WTC11 (cell line): ENCODE measurements at regions not wholly inside any gene's neighbourhood (a gene's known extent, or its start where the extent isn't known, plus 50 kb on each side); places are given as distances from the start of the nearest gene placed in this dataset.

Experiments
- ATAC-seq: fragments of 200-7000 bp; cut with Tn5 transposase; 2 replicates; pipeline ENCODE4 v1.10.0; 2021; ENCODE audit warnings: mild to moderate bottlenecking, moderate library complexity
- CTCF ChIA-PET: fragments of 300-600 bp; sonication (Branson Sonifier 250); formaldehyde crosslinking; loops from one replicate; lab custom pipeline; 2021; ENCODE audit warnings: antibody characterized with exemption; lab: Charles Lee
- POLR2A ChIA-PET: fragments of 350-600 bp; sonication (Branson Sonifier 250); formaldehyde crosslinking; loops from one replicate; lab custom pipeline; 2021; ENCODE audit warnings: antibody characterized with exemption; lab: Charles Lee
- DNase-seq: peaks from one replicate; pipeline ENCODE4 v3.0.0; 2021; ENCODE audit warnings: low spot score
- H3K27ac Mint-ChIP-seq: 2 replicates; pipeline ENCODE4 v1.8.0; 2021; ENCODE audit warnings: mixed read lengths
- H3K27me3 Mint-ChIP-seq: 2 replicates; pipeline ENCODE4 v1.8.0; 2021; ENCODE audit warnings: low read depth, mild to moderate bottlenecking, moderate library complexity, mixed read lengths
- H3K36me3 Mint-ChIP-seq: 2 replicates; pipeline ENCODE4 v1.8.0; 2021; ENCODE audit warnings: mixed read lengths
- H3K4me1 Mint-ChIP-seq: 2 replicates; pipeline ENCODE4 v1.8.0; 2022; ENCODE audit warnings: mixed read lengths
- H3K4me3 Mint-ChIP-seq: 2 replicates; pipeline ENCODE4 v1.8.0; 2021; ENCODE audit warnings: mild to moderate bottlenecking, moderate library complexity, mixed read lengths
- H3K9me3 Mint-ChIP-seq: 2 replicates; pipeline ENCODE4 v1.8.0; 2021; ENCODE audit warnings: mixed read lengths
- CREM ChIP-seq: sonication (generic); formaldehyde crosslinking; IDR thresholded peaks from 2 replicates; pipeline ENCODE4 v1.8.1; 2022; ENCODE audit warnings: mild to moderate bottlenecking, missing genetic modification reagents, moderate library complexity
- EMX1 ChIP-seq: fragments of 250-450 bp; sonication (Bioruptor Pico); IDR thresholded peaks from 2 replicates; pipeline ENCODE4 v1.8.0; 2021; ENCODE audit warnings: mild to moderate bottlenecking
- FOXK1 ChIP-seq: sonication (generic); formaldehyde crosslinking; IDR thresholded peaks from 2 replicates; pipeline ENCODE4 v1.8.0; 2022; ENCODE audit warnings: mild to moderate bottlenecking, moderate library complexity, missing genetic modification reagents
- IRF2 ChIP-seq: sonication (generic); formaldehyde crosslinking; IDR thresholded peaks from 2 replicates; pipeline ENCODE4 v1.8.0; 2022; ENCODE audit warnings: low read depth, missing genetic modification reagents, borderline replicate concordance
- KAT7 ChIP-seq: sonication (generic); formaldehyde crosslinking; IDR thresholded peaks from 2 replicates; pipeline ENCODE4 v1.8.1; 2023; ENCODE audit warnings: missing genetic modification reagents, mild to moderate bottlenecking, borderline replicate concordance
- NFE2L1 ChIP-seq: sonication (generic); formaldehyde crosslinking; IDR thresholded peaks from 2 replicates; pipeline ENCODE4 v1.8.1; 2023; ENCODE audit warnings: missing genetic modification reagents
- NFYB ChIP-seq: sonication (generic); formaldehyde crosslinking; conservative IDR thresholded peaks from 2 replicates; pipeline ENCODE4 v1.8.0; 2022; ENCODE audit warnings: low read depth, missing genetic modification reagents
- RORB ChIP-seq: fragments of 250-450 bp; sonication (Bioruptor Pico); IDR thresholded peaks from 2 replicates; pipeline ENCODE4 v1.9.0; 2021; ENCODE audit warnings: mild to moderate bottlenecking
- SP1 ChIP-seq: sonication (generic); formaldehyde crosslinking; conservative IDR thresholded peaks from 2 replicates; pipeline ENCODE4 v1.8.1; 2022; ENCODE audit warnings: missing genetic modification reagents
- TEAD1 ChIP-seq: sonication (generic); formaldehyde crosslinking; IDR thresholded peaks from 2 replicates; pipeline ENCODE4 v1.8.0; 2022; ENCODE audit warnings: mild to moderate bottlenecking, missing genetic modification reagents
- TEAD4 ChIP-seq: sonication (generic); formaldehyde crosslinking; IDR thresholded peaks from 2 replicates; pipeline ENCODE4 v1.8.0; 2022; ENCODE audit warnings: mild to moderate bottlenecking, missing genetic modification reagents
- ZNF232 ChIP-seq: sonication (generic); formaldehyde crosslinking; IDR thresholded peaks from 2 replicates; pipeline ENCODE4 v1.8.0; 2022; ENCODE audit warnings: mild to moderate bottlenecking, missing genetic modification reagents
- ZNF416 ChIP-seq: fragments of 250-450 bp; sonication (Bioruptor Pico); IDR thresholded peaks from 2 replicates; pipeline ENCODE4 v1.9.0; 2021; ENCODE audit warnings: mild to moderate bottlenecking, inconsistent platforms
- ZNF423 ChIP-seq: fragments of 250-450 bp; sonication (Bioruptor Pico); IDR thresholded peaks from 2 replicates; pipeline ENCODE4 v2.1.2; 2022; ENCODE audit warnings: mild to moderate bottlenecking, moderate library complexity
- TF ChIP-seq, protein P1 (sequence below): sonication (generic); formaldehyde crosslinking; IDR thresholded peaks from 2 replicates; pipeline ENCODE4 v1.8.0; 2023; ENCODE audit warnings: missing genetic modification reagents, mild to moderate bottlenecking, borderline replicate concordance
- TF ChIP-seq, protein P2 (sequence below): sonication (generic); formaldehyde crosslinking; IDR thresholded peaks from 2 replicates; pipeline ENCODE4 v1.8.1; 2023; ENCODE audit warnings: mild to moderate bottlenecking, missing genetic modification reagents, moderate library complexity
- TF ChIP-seq, protein P3 (sequence below): sonication (generic); formaldehyde crosslinking; IDR thresholded peaks from 2 replicates; pipeline ENCODE4 v1.8.1; 2022; ENCODE audit warnings: mild to moderate bottlenecking, moderate library complexity, missing genetic modification reagents
- TF ChIP-seq, protein P4 (sequence below): fragments of 250-450 bp; sonication (Bioruptor Pico); IDR thresholded peaks from 2 replicates; pipeline ENCODE4 v1.8.0; 2021; ENCODE audit warnings: mild to moderate bottlenecking
- TF ChIP-seq, protein P5 (sequence below): fragments of 250-450 bp; sonication (Bioruptor Pico); conservative IDR thresholded peaks from 2 replicates; pipeline ENCODE4 v1.9.0; 2021; ENCODE audit warnings: mild to moderate bottlenecking
- TF ChIP-seq, protein P6 (sequence below): sonication (generic); formaldehyde crosslinking; IDR thresholded peaks from 2 replicates; pipeline ENCODE4 v1.8.0; 2022; ENCODE audit warnings: mild to moderate bottlenecking, missing genetic modification reagents
- TF ChIP-seq, protein P7 (sequence below): fragments of 250-450 bp; sonication (Bioruptor Pico); IDR thresholded peaks from 2 replicates; pipeline ENCODE4 v1.9.0; 2021; ENCODE audit warnings: mild to moderate bottlenecking
- TF ChIP-seq, protein P8 (sequence below): sonication (generic); formaldehyde crosslinking; IDR thresholded peaks from 2 replicates; pipeline ENCODE4 v1.8.0; 2022; ENCODE audit warnings: mild to moderate bottlenecking, missing genetic modification reagents

DNA sequence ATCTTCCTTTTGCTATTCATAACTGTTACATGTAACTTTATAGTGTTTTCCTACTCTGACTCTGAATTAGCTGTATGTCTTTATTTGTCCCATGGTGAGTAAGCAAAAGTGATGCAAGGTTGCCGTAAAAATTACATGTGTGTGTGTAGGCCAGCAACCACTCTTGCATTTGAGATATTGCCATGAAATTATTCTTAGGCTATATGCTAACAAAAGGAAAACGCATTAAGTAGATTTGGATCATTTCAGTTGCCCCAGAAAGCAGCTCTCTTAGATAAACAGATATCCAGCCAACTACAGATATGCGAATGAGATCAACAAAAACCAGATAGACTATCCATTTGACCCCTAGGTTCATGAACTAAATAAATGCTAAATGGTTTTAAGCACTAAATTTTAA is 73.6 kb downstream of the CYLC2 start:
- H3K36me3 Mint-ChIP-seq = no peaks in the 10 kb centered on the region
- ATAC-seq (no peak), DNase-seq (no peak)
- TF ChIP-seq, protein P1, sequence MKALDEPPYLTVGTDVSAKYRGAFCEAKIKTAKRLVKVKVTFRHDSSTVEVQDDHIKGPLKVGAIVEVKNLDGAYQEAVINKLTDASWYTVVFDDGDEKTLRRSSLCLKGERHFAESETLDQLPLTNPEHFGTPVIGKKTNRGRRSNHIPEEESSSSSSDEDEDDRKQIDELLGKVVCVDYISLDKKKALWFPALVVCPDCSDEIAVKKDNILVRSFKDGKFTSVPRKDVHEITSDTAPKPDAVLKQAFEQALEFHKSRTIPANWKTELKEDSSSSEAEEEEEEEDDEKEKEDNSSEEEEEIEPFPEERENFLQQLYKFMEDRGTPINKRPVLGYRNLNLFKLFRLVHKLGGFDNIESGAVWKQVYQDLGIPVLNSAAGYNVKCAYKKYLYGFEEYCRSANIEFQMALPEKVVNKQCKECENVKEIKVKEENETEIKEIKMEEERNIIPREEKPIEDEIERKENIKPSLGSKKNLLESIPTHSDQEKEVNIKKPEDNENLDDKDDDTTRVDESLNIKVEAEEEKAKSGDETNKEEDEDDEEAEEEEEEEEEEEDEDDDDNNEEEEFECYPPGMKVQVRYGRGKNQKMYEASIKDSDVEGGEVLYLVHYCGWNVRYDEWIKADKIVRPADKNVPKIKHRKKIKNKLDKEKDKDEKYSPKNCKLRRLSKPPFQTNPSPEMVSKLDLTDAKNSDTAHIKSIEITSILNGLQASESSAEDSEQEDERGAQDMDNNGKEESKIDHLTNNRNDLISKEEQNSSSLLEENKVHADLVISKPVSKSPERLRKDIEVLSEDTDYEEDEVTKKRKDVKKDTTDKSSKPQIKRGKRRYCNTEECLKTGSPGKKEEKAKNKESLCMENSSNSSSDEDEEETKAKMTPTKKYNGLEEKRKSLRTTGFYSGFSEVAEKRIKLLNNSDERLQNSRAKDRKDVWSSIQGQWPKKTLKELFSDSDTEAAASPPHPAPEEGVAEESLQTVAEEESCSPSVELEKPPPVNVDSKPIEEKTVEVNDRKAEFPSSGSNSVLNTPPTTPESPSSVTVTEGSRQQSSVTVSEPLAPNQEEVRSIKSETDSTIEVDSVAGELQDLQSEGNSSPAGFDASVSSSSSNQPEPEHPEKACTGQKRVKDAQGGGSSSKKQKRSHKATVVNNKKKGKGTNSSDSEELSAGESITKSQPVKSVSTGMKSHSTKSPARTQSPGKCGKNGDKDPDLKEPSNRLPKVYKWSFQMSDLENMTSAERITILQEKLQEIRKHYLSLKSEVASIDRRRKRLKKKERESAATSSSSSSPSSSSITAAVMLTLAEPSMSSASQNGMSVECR = no peak
- TF ChIP-seq, protein P2, sequence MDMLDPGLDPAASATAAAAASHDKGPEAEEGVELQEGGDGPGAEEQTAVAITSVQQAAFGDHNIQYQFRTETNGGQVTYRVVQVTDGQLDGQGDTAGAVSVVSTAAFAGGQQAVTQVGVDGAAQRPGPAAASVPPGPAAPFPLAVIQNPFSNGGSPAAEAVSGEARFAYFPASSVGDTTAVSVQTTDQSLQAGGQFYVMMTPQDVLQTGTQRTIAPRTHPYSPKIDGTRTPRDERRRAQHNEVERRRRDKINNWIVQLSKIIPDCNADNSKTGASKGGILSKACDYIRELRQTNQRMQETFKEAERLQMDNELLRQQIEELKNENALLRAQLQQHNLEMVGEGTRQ = no peak
- TF ChIP-seq, protein P3, sequence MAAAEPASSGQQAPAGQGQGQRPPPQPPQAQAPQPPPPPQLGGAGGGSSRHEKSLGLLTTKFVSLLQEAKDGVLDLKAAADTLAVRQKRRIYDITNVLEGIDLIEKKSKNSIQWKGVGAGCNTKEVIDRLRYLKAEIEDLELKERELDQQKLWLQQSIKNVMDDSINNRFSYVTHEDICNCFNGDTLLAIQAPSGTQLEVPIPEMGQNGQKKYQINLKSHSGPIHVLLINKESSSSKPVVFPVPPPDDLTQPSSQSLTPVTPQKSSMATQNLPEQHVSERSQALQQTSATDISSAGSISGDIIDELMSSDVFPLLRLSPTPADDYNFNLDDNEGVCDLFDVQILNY (CRISPR knock-in tag) = no peak
- TF ChIP-seq, protein P4, sequence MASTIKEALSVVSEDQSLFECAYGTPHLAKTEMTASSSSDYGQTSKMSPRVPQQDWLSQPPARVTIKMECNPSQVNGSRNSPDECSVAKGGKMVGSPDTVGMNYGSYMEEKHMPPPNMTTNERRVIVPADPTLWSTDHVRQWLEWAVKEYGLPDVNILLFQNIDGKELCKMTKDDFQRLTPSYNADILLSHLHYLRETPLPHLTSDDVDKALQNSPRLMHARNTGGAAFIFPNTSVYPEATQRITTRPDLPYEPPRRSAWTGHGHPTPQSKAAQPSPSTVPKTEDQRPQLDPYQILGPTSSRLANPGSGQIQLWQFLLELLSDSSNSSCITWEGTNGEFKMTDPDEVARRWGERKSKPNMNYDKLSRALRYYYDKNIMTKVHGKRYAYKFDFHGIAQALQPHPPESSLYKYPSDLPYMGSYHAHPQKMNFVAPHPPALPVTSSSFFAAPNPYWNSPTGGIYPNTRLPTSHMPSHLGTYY (CRISPR knock-in tag) = no peak
- TF ChIP-seq TEAD1 (no peak), NFYB (CRISPR knock-in tag) (no peak), EMX1 (no peak), ZNF416 (CRISPR knock-in tag) (no peak), KAT7 (CRISPR knock-in tag) (no peak), ZNF423 (CRISPR knock-in tag) (no peak), RORB (no peak)
- TF ChIP-seq, protein P5, sequence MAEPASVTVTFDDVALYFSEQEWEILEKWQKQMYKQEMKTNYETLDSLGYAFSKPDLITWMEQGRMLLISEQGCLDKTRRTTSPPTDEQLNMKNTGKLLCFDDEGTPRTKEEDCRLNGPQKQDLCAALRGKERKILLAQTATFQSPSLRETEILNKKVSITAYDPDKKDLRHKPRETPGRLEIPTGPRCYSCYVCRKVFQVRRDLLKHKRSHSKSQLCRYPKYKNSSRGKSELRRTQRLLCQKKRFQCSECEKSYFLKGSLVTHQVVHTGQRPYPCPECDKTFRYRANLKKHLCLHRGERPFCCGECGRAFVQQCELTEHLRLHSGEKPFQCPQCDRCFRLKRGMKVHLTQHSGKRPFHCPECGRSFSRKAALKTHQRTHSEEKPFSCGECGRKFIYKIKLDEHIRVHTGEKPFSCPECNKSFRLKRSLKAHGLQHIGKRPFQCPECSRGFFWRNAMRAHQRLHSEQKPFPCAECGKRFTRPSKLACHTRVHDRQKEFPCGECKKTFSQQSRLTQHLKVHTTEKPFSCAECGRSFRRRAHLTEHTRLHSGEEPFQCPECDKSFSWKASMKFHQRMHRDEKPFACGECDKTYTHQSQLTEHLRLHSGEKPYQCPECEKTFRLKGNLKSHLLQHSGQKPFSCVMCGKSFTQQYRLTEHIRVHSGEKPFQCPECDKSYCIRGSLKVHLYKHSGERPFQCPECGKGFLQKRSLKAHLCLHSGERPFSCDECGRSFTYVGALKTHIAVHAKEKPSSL = no peak
- TF ChIP-seq, protein P6, sequence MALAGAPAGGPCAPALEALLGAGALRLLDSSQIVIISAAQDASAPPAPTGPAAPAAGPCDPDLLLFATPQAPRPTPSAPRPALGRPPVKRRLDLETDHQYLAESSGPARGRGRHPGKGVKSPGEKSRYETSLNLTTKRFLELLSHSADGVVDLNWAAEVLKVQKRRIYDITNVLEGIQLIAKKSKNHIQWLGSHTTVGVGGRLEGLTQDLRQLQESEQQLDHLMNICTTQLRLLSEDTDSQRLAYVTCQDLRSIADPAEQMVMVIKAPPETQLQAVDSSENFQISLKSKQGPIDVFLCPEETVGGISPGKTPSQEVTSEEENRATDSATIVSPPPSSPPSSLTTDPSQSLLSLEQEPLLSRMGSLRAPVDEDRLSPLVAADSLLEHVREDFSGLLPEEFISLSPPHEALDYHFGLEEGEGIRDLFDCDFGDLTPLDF (CRISPR knock-in tag) = no peak
- H3K27ac Mint-ChIP-seq = no peak overlapping the region
- no peaks in the 10 kb centered on the region for H3K9me3 Mint-ChIP-seq
- POLR2A ChIA-PET = no interaction called here
- H3K27me3 Mint-ChIP-seq = no peaks in the 10 kb centered on the region
- no peak overlapping the region for H3K4me3 Mint-ChIP-seq
- CTCF ChIA-PET = no interaction called here
- 0 out of 2 replicates have a peak, but pooled peaks cover 2% of the 10 kb centered on the region for H3K4me1 Mint-ChIP-seq

DNA sequence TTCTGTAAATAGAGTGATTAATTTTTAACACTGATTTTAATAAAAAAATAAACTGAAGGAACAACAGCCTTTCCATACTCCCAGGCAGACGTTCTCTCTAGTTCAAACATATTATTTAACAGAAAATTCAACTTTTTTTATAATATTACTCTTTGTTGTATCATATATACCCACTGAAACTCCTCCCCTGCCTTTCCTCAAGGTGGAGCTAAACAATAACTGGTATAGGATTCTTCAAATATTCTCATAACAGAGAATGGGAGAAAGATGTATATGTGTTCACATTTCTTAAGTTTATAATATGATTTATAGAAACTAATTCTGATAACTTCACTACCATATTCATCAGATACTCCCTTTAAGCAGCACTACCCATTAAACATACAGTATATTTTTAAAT is 83.4 kb downstream of the CYLC2 start:
- CTCF ChIA-PET = no interaction called here
- Mint-ChIP-seq H3K27ac (no peak overlapping the region), H3K27me3 (no peaks in the 10 kb centered on the region), H3K9me3 (peaks cover 6% of the 10 kb centered on the region), H3K36me3 (no peaks in the 10 kb centered on the region), H3K4me1 (no peaks in the 10 kb centered on the region), H3K4me3 (no peak overlapping the region)
- ATAC-seq = no peak
- POLR2A ChIA-PET = no interaction called here
- no peak for DNase-seq
- TF ChIP-seq FOXK1 (no peak), CREM (CRISPR knock-in tag) (no peak), ZNF232 (no peak), TEAD4 (CRISPR knock-in tag) (no peak), NFE2L1 (CRISPR knock-in tag) (no peak), SP1 (CRISPR knock-in tag) (no peak), IRF2 (no peak)
- TF ChIP-seq, protein P7, sequence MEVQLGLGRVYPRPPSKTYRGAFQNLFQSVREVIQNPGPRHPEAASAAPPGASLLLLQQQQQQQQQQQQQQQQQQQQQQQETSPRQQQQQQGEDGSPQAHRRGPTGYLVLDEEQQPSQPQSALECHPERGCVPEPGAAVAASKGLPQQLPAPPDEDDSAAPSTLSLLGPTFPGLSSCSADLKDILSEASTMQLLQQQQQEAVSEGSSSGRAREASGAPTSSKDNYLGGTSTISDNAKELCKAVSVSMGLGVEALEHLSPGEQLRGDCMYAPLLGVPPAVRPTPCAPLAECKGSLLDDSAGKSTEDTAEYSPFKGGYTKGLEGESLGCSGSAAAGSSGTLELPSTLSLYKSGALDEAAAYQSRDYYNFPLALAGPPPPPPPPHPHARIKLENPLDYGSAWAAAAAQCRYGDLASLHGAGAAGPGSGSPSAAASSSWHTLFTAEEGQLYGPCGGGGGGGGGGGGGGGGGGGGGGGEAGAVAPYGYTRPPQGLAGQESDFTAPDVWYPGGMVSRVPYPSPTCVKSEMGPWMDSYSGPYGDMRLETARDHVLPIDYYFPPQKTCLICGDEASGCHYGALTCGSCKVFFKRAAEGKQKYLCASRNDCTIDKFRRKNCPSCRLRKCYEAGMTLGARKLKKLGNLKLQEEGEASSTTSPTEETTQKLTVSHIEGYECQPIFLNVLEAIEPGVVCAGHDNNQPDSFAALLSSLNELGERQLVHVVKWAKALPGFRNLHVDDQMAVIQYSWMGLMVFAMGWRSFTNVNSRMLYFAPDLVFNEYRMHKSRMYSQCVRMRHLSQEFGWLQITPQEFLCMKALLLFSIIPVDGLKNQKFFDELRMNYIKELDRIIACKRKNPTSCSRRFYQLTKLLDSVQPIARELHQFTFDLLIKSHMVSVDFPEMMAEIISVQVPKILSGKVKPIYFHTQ (CRISPR knock-in tag) = no peak
- TF ChIP-seq, protein P8, sequence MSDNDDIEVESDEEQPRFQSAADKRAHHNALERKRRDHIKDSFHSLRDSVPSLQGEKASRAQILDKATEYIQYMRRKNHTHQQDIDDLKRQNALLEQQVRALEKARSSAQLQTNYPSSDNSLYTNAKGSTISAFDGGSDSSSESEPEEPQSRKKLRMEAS (CRISPR knock-in tag) = no peak
